AG10803 (cell line): ENCODE measurements at regions not wholly inside any gene's neighbourhood (a gene's known extent, or its start where the extent isn't known, plus 50 kb on each side); places are given as distances from the start of the nearest gene placed in this dataset.
"Not testable (repeated sequence)": the region's sequence is repeated elsewhere in the genome, so short reads cannot be mapped to it uniquely, and the experiment has no call there.

Experiments used
- DNase-seq: peaks from one replicate; pipeline ENCODE4 v3.0.0; 2010; ENCODE audit warnings: low read depth
- H3K4me3 ChIP-seq: 2 replicates; pipeline ENCODE4 v1.5.1; 2011; ENCODE audit warnings: mild to moderate bottlenecking, low read length, control low read depth
- CTCF ChIP-seq: conservative IDR thresholded peaks from 2 replicates; pipeline ENCODE4 v1.5.1; 2011; ENCODE audit warnings: mild to moderate bottlenecking, low read length, control low read depth, inconsistent platforms

DNA sequence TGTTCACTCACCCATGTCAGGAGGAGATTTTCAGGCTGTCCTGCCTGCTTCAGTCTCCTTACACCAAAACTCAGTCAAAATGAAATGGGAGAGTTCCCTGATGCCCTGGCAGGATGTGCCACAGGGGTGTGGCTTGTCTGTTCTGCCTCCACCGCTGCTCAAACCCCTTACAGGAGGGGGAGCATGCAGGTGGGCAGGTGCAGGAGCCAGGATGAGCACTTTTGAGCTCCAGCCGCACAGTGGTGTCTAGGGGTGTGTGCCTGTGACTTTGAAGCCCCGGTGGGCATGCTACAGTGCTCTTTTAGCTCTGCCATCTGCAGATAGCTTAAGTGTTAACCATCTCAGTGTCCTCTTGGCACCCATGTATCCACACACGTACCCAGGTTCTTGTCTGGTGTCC, 71.9 kb upstream of the IPO5 start:
- TF ChIP-seq CTCF: no peak
- DNase-seq: no peak
- H3K4me3 ChIP-seq: no peak overlapping the region

GRCh38 chr13:97883396-97883795, 70.1 kb upstream of the IPO5 start:
- H3K4me3 ChIP-seq: no peak overlapping the region
- DNase-seq: no peak
- no peak for TF ChIP-seq CTCF

DNA sequence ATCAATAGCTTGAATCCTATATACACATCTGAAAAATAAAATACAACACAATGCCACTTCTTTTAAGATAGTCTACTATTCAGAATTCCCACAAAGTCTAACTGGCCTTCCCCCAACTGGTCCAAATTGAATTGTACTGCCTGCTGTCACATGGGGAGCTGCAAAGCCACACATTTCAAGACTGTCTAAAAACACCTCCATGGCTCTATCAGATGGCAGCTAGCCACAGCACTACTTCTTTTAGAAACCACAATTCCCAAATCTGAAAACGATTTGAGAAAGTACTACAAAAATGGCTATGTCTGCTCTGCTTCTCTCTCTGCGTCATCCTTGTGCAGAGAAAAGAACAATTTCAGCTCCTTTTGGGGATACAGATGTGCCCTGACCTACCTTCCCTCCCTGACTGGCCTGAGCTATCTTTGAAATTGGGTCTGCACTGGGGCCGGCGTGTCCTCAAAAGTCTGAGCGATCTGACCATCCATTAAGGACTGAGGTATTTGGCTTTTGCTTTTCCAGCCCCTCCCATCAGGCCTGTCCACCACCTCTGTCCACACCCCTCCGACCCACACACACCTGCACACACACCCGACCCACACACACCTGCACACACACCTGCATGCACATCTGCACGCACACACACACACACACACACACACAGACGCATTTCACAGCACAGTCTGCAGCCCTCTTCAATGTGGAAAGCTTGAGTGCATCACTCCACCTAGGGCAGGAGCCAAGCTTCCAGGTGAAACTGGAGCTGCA, 68.6 kb upstream of the IPO5 start:
- H3K4me3 ChIP-seq: no peak overlapping the region
- TF ChIP-seq CTCF: no peak
- no peak for DNase-seq

- H3K4me3 ChIP-seq: no peak overlapping the region
- DNase-seq: no peak
- no peak for TF ChIP-seq CTCF
These were observed 67.8 kb upstream of the IPO5 start for GRCh38 chr13:97885641-97886040.

DNA sequence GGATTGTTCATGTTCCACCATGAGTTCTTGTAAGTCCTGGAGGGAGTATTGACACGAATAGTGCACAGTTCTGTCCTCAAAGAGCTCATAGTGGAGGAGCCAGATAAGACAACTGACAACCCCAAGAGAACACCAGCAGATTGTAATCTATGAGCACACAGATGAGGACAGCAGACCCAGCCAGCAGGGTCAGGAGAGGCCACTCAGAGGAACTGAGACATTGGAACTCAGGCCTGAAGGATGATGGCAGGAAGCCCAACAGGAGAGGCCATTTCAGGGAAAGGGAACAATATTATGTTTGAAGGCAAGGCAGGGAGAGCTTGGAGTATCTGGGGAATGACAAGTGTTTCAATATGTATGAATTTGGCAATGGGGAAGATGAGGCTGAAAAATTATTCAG, 63.7 kb upstream of the IPO5 start:
- TF ChIP-seq CTCF: no peak
- no peak overlapping the region for H3K4me3 ChIP-seq
- DNase-seq: peak; percentile 67

GRCh38 chr13:97890573-97890972, 62.9 kb upstream of the IPO5 start:
- DNase-seq: no peak
- H3K4me3 ChIP-seq: no peak overlapping the region
- TF ChIP-seq CTCF: no peak

DNA sequence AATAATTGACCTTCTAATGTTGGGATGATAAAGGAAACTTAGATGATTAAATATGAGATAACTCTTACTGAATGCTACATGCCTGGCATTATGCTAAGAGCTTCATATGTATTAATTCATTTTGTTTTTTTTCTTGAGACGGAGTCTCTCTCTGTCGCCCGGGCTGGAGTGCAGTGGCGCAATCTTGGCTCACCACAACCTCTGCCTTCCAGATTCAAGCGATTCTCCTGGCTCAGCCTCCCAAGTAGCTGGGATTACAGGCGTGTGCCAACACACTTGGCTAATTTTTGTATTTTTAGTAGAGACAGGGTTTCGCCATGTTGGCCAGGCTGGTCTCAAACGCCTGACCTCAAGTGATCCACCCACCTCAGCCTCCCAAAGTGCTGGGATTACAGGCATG, 61.5 kb upstream of the IPO5 start:
- DNase-seq: peak; percentile 75
- H3K4me3 ChIP-seq: not testable (repeated sequence)
